ENCODE measurements at regions not wholly inside any gene's neighbourhood (a gene's known extent, or its start where the extent isn't known, plus 50 kb on each side); places are given as distances from the start of the nearest gene placed in this dataset.
A peak's percentile ranks its signal among the peaks of the same experiment; 100 is the strongest.

DNA sequence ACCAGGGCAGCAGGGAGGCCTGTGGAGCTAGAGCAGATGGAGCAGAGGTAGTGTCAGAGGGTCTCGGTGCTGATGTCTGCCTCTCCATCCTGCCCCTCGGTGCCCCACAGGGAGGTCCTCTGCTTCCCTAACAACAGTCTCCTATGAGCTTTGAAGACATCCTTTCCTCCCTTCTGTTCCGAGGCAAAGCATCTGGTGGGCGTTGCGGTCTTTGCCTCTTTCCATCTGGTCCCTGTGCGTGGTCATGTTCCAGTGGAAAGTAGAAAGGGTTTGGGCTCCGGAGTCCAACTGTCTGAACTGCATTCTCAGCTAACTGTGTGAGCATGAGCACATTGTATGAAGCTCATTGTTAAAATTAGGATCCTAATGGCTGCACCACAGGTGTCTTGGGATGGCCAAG, 370.6 kb downstream of the AACS start:
- no peak for DNase-seq

DNA sequence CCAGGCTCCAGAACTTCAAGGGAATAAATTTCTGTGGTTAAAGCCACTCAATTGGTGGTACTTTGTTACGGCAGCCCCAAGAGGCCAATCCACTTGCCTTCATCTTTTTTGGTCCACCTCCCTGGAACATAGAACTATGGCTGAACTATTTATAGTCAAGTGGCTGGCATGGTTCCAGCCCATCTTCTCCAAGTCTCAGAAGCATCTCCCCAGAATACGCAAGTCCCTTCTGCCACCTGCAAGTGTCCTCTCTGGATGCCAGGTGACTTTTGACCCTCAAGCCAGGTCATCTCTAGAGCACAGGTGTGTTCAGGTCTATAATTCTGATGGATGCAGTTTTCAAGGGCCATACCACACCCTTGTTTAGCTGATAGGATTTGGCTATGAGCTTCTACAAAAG, 371.5 kb downstream of the AACS start:
- no peak for DNase-seq

DNA sequence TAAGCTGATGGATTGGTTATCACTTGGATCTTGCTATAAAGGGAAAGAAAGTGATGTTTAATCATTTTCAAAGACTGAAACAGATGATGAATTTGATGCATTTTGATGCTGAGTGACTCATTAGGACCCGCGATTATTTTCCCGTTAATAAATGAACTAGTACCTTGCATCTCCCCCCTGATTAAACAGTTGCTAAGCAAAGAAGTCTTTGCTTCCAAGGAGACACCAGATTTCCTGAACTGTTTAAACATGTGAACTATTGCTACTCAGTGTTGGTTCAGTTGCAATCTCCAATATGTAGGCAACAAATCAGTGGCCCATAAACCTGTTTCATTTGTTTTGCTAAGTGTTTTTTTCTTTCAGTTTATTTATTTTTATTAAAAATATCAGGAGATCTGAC, 375.2 kb downstream of the AACS start:
- no peak for DNase-seq

DNA sequence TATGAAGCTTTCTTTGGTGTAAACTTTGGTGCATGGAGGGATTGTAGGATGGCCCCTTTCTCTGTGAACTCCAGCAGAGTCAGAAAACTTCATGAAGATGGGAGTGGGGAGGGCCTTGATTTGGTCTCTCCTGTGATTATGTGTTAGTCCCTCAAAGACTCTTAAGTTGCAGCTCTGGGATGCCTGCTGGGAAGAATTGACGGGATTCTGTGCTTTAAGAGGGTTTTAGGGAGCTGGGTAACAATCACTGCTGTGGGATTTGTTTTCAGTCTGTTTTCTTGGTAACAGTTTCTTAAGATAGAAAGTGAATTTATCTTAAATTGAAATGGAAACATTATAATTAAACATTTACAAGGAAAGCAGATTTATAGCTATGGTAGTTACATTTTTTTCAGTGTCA, 378.1 kb downstream of the AACS start:
- DNase-seq: no peak

DNA sequence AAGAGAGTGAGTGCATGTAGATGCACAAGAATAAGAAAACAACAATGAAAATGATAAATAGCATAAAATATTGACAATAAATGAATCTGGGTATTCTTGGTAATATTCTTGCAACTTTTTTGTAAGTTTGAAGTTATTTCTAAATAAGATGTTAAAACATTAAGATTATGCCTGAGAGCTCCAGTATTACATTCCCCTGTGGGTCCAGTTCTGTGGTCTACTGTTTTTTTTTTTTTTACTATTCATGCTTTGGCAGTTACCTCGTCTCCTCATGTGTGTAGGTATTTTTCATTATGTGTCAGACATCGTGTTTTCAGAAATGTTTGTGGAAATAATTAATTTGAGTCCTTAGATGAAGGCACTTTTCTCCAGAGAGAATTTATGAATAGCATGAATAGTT, 386.2 kb downstream of the AACS start:
- DNase-seq: no peak

DNA sequence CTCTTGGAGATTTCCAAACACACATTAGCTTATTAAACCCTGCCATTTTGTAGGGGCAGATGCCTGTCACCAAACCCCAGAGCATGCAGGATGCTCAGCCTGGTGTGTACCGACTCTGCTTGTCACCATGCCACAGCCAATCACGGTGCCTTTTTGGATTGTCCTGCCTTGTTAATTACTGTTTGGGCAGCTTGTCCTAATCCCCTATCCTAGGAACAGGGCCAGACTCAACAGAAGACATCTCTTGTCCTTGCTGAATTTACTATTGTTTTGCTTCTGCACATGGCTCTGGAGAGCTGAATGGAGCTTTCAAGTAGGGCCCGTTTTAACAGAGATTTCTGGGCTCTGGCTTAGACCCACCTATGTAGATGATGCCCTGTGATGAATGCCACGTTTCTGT, 388.5 kb downstream of the AACS start:
- no peak for DNase-seq

DNA sequence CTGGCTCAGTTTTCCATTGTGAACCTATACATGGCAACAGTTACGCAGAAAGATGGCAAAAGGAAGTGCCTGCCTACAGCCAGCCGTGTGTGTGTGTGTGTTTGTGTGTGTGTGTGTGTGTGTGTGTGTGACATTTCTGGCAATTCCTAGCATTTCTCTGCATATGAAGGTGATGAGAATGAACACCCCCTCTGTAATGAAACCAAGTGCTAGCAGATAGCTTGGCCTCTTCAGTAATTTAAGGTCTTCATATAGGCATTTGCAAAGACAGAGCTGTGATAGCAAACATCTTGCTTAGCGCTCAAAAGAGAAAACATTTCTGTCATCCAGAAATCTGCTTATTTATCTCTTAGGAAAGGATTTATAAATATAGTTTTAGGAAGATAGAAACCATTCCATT, 389.1 kb downstream of the AACS start:
- no peak for DNase-seq

DNA sequence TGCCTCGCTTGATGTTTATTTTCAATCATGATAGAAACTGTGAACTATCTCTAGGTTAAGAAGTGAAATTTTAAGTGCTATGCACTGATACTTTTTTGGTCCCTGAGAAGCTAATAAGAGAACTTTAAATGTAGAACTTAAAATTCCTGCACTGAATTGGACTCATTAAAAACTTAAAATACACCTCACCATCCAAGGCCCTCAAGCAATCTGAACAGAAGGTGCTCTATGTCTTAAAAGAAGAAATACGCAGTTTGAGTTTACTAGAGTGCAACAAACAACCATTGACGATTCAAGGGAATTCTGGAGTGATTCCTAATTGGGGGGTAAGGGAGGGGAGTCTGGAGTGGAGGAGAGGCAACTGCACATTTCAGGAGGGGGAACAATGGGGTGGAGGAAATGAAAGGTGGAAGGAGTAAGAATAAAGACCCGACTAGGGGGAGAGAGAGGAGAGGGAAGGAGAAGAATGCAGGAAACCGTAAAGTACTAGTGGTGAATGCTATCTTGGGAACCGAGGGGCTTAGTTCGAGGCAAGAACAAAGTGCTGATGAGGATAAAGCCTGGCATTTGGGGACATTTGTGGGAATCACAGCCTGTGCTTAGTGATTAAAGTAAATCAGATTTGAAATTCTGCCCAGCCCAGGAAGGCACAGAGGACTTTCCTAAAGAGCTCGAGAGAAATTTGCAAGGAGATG, 389.7 kb downstream of the AACS start:
- DNase-seq: no peak

DNA sequence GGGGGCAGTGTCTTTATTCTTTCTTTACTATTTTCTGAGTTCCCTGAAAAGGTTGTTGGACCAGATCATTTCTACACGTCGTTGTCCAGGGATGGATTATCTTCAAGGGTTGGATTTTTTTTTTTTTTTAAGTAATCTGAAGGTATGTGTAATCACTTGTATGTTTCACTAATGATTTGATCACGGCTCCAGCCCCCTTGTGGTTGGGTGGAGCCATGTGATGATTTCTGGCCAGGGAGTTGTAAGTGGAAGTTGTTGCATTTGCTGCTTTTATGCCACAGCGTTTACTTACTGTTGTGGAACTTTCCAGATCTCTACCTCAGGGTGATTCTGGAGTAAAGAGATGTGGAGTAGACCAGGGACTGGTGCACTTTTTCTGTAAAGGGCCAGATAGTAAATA, 390.3 kb downstream of the AACS start:
- peak; percentile 2 for DNase-seq

DNA sequence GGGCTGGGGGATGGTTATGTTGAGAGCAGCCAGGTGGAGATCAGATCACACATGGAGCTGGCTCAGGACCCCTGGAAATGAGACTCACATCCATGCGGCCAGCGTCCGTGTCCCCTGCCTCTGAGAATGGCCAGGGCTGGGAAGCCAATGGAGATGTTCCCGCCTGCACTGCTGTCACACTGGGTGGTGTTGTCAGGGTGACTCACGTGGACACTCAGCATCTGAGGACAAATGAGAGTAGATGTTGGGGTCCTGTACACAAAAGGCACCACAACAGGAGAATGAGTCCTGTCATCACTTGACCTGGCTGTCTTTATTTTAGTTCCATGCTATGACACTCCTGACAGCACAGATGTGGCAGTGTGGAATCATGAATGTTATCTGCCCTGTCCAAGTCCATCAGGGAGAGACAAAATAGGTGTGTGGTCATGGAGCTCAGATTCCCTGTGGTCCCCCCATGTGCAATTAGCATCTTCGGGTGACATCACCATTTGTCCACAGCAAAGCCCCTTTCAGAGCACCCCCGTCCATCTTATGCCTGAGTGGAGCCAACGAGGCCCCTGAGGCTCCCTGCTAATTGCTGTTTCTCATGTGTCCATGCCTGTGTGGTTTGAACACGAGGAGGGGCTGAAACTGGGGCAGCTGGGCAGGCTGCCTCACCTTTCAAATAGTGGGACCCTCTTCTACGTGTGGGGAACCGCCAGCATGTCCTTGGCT, 393.5 kb downstream of the AACS start:
- DNase-seq: no peak

DNA sequence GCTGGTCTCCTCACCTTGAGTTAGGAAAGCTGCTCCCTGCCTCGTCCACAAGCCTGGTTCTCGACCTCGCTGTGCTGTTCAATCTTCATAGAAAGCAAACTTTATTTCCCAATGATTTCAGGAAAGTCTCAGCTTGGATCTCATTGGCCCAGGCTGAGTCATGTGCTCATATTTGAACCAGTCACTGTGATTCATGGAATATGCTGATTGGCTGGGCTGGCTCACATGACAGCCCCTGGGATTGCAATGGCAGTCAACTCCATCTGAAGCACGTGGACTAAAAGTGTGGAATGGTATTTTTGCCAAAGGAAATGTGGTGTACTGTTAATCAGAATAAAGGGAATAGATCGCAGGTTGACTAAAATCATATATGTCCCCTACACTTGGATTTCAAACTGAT, 396.6 kb downstream of the AACS start:
- no peak for DNase-seq

DNA sequence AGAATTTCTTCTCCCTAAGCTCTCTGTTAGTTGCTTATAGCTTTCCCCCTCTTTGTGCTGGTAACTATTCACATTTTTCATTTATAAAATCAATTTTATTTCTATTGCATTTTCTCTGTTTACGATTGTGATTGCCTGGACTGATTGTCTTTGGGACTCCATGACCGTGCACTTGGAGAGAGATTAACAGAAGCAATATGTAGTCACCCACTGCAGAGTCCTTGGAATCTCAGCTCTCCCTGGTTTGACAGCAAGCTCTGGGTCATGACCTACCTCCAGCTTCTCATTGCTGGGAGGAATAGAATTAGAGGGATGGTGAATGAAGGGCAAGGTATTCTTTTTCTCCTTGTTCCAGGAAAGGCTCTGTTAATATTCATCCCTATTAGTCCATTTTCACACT, 398.2 kb downstream of the AACS start:
- no peak for DNase-seq

DNA sequence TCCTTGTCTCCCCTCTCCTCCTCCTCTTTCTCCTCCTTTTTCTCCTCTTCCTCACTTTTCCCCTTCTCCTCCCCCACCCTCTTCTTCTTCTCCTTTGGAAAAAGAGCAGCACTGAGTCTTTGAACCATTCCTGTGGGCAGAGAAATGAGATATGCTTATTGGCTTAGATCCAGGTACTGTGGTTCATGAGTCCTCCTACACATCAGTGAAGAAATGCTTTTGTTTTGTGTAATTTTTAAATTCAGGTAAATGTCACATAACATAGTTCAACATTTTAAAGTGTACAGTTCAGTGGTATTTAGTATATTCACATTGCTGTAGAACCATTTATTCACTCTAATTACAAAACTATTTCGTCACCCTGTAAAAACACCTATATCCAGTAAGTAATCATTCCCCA, 402.1 kb downstream of the AACS start:
- DNase-seq: no peak

DNA sequence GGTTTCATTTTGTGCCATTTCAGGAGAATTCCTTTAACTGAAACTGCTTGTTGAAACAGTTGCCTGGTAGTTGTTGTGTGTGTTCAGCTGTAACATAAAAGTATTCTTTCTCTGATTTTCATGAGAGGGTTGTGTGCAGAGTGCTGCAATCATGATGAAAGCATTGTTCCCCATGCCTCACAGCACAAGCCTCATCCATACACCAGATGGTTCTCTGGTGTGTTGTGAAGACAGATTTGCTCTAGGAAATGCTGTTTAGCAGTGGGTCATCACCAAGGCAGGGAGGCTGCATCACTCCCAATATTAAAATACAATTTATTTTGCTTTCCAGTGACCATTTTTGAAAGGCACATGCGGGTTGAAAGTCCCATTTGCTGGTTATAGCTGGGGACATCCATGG, 404.4 kb downstream of the AACS start:
- no peak for DNase-seq

DNA sequence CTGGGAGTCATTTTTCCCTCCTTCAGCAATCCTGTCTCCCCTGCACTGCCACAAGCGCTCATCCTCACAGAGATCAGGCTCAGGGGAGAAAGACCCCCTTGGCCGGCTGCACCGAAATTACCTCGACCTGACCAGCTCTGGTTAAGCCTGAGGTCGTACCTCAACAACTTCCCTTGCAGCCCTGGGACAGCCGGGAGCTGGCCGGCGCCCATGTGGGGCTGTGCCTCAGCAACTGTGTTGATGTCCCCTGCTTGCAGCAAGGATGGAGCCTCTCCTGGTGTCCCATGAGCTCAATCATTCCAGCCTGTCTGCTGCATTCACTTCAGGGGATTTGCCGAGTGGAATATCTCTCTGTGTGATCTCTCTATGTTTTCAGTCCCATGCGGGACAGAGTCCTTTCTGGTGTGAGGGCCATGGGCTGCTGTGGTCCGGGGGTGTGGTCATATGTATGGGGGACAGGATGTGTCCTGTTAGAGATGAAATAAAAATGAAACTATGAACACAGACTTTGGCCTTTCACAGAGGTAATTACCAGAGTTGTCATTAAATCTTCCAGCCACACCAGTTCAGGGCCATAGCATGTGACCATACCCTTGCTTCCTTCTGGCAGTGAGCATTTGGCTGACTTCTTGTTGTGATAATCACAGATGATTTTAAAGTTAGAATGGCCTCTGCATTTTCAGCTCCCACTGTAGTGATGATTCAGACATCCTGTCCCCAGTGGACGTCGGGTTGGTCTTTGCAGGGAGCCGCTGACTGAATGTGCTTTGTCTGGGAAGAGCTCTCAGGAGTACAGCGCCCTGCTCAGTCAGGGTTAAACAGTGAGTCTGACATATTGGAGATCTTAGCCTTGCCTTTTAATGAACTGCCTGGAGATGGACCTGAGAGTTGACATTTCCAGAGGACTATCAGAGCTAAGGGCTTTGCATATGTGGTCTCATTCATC, 405.9 kb downstream of the AACS start:
- no peak for DNase-seq

DNA sequence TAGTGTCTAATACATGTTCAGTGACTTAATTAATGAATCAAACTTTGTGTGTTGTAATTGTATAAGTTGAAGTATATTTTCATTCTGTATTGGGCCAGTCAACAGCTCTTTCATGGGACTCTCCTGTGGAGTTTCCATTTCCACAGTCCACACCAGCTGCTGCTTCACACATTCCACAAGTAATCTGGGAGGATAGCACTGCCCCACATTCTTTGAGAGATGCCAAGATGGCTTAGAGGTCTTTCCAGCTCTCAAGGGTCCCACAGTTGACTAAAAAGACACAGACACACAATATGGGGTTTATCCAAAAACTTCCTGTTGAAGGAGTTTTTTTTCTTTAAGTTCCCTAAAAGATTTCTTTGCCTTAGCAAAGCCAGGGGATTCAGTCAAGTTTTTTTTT, 408.3 kb downstream of the AACS start:
- no peak for DNase-seq

DNA sequence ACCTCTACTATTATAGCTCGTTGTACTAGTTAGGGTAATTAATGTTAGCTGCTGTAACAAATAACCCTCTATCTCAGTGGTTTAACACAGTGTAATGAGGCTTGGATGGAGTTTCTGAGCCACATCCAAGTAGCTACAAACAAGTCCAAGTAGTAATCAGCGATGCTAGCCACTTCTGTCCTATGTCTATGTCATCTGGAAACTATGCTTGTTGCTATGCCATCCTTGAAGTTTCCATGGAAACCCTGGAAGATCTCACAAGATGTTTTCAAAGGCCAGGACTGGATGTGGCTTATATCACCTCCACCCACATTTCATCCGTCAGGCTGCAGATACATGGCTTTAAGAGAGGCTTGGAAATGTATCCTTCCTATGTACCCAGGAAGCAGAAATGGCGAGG, 422.1 kb downstream of the AACS start:
- DNase-seq: no peak

DNA sequence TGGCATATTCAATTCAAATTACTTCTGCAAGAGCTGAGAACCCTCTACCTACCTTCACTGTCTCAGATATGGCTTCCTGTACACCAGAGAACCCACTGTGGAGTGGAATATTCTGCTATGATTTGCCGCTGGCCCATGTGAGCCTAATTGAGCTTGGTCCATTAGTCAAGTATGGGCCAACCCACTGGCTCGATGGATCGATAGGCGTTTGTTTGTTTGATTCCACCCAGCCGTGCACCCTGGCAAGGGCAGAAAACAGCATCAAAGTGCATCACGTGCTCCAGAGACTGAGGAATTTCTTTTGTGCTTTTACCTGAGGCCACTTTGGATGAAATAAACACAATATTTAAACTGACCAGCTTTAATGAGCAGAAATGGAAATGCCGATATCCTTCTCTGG, 426.3 kb downstream of the AACS start:
- no peak for DNase-seq

DNA sequence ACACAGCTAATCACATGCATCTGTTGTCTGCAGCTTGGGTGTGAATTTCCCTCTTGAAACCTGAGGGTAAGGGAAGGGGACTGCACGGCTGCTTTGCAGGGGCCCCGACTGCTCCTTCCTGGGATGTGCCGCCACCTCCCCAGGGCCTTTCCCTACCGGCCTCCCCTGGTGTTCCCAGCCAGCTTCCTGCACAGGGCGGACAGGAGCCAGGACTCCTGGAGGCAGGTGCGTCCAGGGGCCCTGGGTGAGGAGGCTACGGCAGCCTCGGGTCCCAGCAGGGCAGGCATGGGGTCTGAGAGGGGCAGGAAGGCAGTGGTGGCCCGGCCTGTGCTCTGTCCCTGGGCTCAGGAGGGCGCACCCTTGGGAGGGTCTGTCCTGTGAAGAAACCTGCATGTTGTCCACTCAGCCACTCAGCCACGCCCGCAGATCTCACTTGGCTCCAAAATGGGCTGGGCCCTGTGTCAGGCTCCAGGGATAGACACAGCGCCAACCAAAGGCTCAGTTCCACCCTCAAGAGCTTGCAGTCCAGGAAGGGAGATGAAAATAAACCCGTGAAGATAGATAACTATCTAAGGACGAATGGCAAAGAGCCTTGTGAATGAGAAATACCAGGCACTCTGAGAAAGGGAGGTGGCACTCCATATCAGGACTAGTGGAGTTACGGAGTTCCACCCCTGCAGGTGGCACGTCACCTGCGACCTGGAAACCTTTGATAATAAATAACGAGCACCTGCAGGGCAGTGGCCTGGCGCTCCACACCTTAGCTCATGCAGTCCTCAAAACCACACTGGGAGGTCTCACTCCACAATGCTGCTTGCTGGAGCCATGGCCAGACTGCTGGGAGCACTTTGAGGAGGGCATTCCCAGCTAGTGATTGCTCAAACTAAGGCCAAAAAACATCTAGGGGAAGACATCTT, 427.4 kb downstream of the AACS start:
- DNase-seq: no peak

DNA sequence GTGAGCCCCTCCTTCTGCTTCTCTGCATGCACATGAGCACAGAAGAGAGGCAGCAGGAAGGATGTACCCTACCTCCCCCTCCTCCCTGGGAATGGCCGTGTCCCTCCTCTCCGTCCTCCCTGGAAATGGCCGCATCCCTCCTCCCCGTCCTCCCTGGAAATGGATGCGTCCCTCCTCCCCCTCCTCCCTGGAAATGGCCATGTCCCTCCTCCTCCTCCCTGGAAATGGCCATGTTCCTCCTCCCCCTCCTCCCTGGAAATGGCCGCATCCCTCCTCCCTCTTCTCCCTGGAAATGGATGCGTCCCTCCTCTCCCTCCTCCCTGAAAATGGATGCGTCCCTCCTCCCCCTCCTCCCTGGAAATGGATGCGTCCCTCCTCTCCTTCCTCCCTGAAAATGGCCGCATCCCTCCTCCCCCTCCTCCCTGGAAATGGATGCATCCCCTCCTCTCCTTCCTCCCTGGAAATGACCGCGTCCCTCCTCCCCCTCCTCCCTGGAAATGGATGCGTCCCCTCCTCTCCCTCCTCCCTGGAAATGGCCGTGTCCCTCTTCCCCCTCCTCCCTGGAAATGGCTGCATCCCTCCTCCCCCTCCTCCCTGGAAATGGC, 428.6 kb downstream of the AACS start:
- no peak for DNase-seq

DNA sequence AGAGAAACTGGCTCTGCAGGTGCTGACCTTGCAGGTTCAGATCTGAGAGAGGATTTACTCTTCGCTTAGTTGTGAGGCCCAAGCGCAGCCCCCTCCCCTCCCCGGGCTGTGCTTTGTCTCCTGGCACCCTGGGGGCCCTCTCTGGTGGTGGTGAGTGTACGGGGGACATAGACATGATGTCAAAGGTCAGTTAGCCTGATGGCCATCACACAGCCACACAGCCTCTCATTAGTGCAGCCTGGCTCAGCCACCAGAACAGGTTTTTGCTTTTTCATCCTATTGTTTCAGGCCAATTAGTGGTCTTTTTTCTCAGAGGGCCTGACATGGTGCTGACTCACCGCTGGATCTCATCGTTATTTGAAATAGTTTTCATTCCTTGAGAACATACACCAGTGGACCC, 437.9 kb downstream of the AACS start:
- no peak for DNase-seq

DNA sequence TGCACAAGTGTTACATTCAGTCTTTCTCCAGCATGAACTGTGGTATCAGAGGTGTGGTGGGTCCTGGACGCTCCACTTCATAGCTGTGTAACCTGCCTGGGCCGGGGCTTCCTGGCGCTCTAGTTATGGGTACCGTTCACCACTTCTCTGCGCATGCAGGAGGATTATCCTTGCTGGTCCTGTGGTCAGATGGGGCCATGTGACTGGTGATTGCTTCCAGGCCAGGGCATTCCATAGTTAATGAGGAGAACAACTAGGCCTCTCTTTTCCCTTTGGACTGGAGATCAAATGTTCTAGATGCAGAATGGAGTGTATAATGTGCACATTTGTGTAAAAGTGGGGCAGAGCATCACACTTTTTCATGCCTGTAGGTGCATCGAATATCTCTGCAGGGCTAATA, 444.0 kb downstream of the AACS start:
- DNase-seq: no peak

Measured in hematopoietic multipotent progenitor cell treated with erythropoietin and hydrocortisone succinate and interleukin-3 and kit ligand, for 6 days (in vitro differentiated cells).